Stimulated activated CD4-positive, alpha-beta T cell treated with anti-CD3 and anti-CD28 coated beads, Interleukin-2, amount 100 ng/mL, for 4 hours (primary cell): ENCODE measurements at regions not wholly inside any gene's neighbourhood (a gene's known extent, or its start where the extent isn't known, plus 50 kb on each side); places are given as distances from the start of the nearest gene placed in this dataset.

Experiments used
- DNase-seq: peaks from one replicate; pipeline ENCODE4 v3.0.0-alpha.2; 2020; ENCODE audit warnings: low read depth

DNA sequence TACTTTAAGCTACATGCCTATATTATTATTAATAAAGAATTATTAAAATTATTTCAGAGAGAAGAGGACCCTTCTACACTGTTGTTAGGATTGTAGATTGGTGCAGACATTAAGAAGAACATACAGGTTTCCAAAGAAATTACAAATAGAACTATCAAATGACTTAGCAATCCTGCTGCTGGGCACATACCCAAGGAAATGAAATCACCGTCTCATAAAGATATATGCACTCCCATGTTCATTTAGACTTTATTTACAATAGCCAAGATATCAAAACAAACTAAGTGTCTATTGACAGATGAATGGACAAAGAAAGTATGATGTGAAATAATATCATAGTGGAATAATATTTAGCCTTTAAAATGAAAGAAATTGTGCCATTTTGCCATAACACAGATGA, 687.7 kb upstream of the POU3F2 start:
- DNase-seq = no peak

- no peak for DNase-seq
These were observed 677.8 kb upstream of the POU3F2 start for GRCh38 chr6:98156580-98156979.

DNA sequence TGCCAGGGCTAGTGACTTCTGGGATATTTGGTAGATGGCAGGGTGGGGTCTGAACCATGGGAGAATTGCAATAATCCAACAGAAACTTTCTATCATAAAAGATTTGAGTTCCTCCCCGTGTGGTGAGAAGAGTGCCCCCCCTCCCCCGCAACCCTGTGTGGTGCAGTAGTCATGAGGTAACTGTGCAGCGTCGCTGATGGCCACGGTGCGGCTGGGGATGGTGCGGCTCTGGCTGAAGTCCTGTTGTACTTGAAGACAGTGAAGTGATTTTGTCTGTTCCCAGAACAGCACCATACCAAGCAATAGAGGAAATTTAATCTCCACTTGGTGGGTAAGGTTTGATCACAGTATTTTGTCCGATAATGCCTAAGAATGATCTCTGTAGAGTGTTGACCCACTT, 654.8 kb upstream of the POU3F2 start:
- DNase-seq = no peak

DNA sequence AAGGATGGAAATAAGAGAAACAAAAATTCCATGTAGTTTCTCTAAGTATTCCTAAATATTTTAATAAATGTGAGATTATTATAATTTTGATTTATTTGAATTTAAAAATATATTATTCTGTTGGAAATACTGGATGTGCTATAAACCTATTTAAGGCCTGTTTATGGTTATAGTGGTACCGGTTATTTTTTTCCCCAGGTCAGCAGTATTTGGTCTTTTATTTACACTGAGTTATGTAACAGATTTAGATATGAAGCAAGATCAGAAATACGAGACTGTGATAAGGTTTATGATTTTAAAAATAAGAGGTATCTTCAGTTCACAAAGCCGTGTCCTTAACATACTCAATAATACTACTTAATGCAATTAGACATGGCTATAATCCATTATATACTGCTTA, 634.3 kb upstream of the POU3F2 start:
- DNase-seq = no peak

- DNase-seq = no peak
These were observed 631.1 kb upstream of the POU3F2 start for GRCh38 chr6:98203170-98203806.

DNA sequence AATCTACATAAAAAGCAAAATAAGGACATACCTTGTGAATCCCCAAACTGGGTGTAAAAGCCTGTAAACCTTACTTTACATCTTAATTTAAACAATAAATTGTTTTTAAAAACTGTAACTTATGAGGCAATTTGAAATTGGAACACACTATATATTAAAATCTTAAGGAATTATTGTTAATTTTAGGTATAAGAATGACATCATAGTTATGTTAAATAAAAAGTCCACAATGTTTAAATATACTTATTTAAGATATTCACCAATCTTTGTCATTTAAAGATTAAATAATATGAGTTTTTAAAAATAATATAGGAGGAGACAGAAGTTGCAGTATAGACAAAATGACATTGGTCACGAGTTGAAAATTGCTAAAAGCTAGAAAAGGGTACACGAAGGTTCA, 621.9 kb upstream of the POU3F2 start:
- no peak for DNase-seq

- no peak for DNase-seq
These were observed 618.8 kb upstream of the POU3F2 start for GRCh38 chr6:98215531-98215930.

DNA sequence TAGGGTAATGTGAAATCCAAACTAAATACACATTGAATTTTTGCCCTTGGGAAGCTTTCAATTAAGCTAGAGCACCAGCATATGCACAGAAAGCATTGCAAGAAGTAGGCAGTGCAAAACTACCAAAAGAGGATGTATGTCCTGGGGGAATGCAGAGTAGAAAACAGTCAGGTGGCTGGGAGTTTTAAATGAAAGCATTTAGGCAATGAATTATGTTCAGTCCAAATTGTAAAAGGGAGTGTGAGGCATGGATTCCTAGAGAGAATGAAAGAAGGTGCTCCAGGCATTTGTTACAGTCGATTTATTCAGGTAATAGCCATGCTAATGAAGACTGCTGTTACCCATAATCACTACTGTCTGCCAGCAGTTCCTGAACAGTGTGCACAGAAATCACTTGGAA, 604.1 kb upstream of the POU3F2 start:
- DNase-seq = no peak

- no peak for DNase-seq
These were observed 595.3 kb upstream of the POU3F2 start for GRCh38 chr6:98239057-98239456.

DNA sequence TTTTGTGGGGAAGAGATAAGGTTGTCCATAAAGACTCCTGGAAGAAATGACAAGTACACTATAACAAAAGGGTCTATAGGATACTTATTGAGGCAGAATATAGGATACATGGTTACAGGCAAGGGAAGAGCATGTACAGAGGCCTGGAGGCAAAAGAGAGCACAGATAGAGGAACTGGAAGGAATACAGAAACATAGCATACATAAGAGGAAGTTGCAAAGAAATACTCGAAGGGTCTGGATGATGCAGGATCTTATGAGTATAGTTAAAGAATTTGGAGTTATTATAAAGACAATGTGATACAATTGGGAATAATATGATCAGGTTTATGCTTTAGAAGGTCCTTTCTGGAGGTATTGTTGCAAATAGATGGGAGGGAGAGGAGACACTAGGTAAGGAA, 592.7 kb upstream of the POU3F2 start:
- DNase-seq = no peak

DNA sequence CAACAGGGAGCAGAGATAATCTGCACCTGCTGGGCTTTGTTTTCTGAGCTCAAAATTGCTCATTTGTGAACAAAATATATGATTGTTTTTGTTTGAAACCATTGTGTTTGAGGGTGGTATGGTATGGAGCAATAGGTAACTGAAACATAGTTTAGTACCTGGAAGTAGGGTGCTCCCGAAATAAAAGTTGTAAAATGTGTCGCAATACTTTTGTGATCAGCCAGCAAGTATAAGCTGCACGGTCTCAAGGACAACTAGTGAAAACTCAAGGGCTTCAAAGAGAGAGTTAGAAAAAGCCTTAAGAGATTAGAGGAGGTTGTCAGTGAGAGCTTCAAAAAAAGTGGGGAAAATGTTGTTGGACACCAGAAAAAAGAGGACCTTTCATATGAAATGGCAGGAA, 579.8 kb upstream of the POU3F2 start:
- no peak for DNase-seq

DNA sequence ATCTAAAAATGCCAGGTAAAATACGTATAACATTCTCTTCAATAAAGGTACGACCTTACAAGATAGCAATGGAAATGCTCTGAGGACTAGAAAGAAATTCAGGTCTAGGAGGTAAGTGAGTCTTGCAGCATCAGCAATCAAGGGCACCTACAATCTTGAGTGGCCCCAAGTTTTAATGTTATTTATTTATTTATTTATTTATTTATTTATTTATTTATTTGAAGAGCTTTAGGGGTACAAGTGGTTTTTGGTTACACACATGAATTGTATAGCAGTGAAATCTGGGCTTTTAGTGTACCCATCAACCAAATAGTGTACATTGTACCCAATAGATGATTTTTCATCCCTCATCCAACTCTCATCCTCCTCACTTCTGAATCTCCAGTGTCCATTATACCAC, 574.0 kb upstream of the POU3F2 start:
- no peak for DNase-seq

DNA sequence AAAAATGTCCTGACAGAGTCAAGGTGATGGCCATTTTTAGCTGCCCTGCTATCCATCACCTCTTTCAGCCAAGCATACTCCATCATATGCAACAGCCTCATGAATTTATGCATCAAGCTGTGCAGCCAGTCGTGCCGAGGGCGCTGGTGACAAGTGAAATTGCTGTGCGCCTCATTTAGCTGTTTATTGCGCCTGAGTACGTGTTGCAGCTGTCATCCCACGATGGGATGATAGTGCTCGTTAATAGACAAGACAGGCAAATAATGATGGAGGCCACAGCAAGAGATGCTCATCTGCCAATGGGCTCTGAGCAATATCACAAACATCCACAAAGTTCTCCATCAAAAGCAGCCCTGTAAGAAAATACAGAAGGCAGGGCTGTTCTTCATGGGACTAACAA, 562.3 kb upstream of the POU3F2 start:
- no peak for DNase-seq

- DNase-seq = no peak
These were observed 559.7 kb upstream of the POU3F2 start for GRCh38 chr6:98274691-98275090.

DNA sequence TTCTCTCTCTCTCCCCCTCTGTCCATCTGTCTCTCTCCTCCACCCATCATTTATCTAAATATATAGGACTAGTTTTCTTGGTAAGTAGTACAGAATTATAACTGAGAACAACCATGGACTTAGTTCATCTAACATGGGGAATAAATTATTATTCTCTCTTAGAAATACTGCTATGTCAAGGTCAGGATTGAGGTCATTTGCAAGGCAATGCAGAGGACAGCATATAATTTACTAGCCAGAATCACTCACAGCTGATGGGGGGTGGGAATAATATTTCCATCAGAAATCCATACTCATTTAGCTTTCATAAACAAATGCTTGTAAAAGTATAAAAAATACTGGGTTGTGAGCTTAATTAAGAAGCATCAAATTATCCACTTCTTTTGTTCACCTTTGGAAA, 553.9 kb upstream of the POU3F2 start:
- no peak for DNase-seq

DNA sequence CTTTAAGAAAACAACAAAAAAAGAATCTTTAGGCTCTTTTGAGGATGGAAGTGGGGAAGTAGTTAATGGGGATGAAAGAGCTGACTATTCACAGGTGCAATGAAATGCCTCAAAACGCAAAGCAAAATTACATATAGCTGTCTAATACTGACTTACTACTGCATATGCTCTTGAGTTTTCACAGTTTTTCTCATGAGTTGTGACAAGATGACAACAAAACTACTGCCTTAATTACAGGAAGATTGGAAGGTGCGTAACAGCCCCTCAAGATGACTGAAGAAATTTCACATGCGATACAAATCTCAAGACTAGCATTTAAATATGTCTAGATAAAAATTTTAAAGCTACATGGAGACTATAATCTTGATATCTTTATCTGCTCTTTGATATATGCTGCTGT, 547.8 kb upstream of the POU3F2 start:
- DNase-seq = no peak

DNA sequence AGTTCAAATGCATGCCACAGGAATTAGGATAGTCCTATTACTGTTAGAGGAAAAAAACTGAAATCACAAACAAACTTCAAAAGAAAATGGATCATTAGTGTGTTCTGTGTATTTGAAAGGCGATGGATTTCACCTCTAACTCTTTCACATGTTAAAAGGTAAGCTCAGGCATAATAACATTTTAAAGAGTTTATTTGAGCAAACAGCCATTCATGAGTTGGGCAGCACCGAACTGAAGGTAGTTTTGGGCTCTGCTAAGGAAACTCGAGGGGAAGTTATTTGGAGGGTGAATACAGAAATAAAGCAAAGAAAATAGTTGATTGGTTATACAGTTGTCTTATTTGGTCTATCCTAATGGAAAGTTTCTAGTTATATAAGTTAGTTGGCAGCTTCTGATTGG, 546.5 kb upstream of the POU3F2 start:
- DNase-seq = no peak

- no peak for DNase-seq
These were observed 541.6 kb upstream of the POU3F2 start for GRCh38 chr6:98292810-98293209.

- no peak for DNase-seq
These were observed 538.7 kb upstream of the POU3F2 start for GRCh38 chr6:98295515-98296175.

- DNase-seq = no peak
These were observed 525.8 kb upstream of the POU3F2 start for GRCh38 chr6:98308564-98308963.

DNA sequence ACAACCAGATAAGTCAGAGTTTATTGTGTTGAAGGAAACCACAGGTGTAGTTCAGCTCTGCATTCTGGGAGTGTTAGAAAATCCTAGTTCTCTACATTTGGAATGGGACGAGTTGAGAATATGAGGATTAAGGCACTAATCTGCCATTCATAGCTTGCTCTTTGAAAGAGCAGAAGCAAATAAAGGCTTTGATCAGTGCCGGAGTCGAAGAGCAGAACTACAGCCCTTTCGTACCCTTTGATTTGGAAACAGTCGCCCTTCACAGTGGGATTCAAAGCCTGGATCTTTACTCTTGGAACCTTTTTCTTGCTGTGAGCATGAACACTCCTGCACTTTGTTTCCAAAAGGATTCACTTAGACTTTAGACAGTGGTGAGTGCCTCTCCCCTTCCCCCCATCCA, 523.9 kb upstream of the POU3F2 start:
- DNase-seq = no peak

DNA sequence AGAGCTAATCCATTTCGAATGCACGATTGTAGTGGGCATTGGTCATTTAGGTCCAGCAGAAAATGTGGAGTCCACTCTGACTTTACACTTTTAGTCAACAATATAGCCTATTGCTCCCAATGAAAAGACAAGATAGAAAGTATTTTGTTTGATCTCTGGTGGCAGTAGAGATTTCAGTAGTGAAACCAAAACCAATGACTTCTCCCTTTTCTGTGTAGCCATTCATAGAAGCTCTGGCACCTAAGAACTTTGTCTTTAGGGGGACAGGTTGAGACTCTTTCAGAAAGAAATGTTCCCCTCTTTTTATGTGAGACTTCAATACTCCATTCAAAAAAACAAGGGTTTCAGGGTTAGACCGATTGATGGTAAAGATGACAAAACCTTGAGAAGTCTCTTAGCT, 510.8 kb upstream of the POU3F2 start:
- no peak for DNase-seq

DNA sequence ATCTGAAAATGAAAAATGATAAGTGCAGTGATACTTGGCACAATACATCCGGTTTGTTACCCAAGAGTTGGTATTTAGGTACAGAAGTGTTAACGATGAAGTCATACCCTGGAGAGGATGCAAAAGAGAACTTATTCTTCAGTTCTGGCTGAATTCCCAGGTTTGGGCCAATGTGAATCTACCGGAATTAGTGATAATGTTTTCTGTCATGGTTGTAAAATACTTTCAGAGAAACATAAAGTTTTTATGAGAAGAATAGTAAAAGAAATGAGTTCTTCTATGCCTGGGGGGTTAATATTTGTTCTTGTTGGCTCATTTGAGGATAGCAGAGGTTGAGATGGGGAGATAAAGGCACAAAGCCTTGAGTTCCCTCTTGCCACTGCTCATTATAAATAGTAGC, 509.9 kb upstream of the POU3F2 start:
- no peak for DNase-seq

DNA sequence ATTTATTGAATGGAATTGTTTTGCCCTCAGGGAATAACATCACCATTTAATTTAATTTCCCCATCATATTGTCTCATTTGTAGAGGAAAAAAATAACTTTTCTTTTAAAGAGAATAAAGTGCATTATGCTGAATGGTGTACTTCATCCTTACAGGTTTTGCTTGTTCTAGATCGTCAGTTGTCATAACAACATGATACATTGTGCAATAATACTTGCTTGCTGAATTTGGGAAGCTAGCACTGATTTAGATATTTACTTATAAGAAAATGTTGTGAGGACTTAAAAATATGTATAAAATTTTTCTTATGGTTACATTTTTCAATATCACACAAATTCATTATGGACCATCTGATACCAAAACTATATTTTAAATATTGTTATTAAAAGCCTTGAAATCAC, 509.0 kb upstream of the POU3F2 start:
- DNase-seq = no peak
